SU-DHL-6 (cell line): ENCODE measurements at regions not wholly inside any gene's neighbourhood (a gene's known extent, or its start where the extent isn't known, plus 50 kb on each side); places are given as distances from the start of the nearest gene placed in this dataset.

Source experiments
- H2AFZ ChIP-seq: fragments of 200-600 bp; sonication (generic); 2 replicates; pipeline ENCODE4 v1.6.1; 2014; ENCODE audit warnings: low read depth, mild to moderate bottlenecking, moderate library complexity, mixed read lengths, antibody characterized with exemption, low read length; ENCODE audit not compliant: severe bottlenecking
- H3F3A ChIP-seq: fragments of 200-600 bp; shearing (Covaris generic); 2 replicates; pipeline ENCODE4 v1.6.0; 2016; ENCODE audit warnings: antibody characterized with exemption, mild to moderate bottlenecking; ENCODE audit not compliant: insufficient read depth
- H3K27ac ChIP-seq: fragments of 200-600 bp; sonication (generic); 2 replicates; pipeline ENCODE4 v1.5.1; 2016; ENCODE audit warnings: low read depth, mild to moderate bottlenecking, low read length, moderate library complexity, mixed read lengths
- H3K27me3 ChIP-seq: fragments of 200-600 bp; sonication (generic), shearing (Covaris generic); 2 replicates; pipeline ENCODE4 v1.6.0; 2014; ENCODE audit warnings: mild to moderate bottlenecking, low read length
- H3K36me3 ChIP-seq: fragments of 200-600 bp; sonication (generic); 2 replicates; pipeline ENCODE4 v1.6.1; 2014; ENCODE audit warnings: mild to moderate bottlenecking, low read length, mixed read lengths
- H3K4me2 ChIP-seq: fragments of 300-600, 200-600 bp; shearing (Covaris generic), sonication (generic); 2 replicates; pipeline ENCODE4 v1.6.0; 2014; ENCODE audit warnings: low read length, low read depth, mild to moderate bottlenecking; ENCODE audit not compliant: poor library complexity, severe bottlenecking
- H3K4me3 ChIP-seq: fragments of 200-600 bp; sonication (generic); 2 replicates; pipeline ENCODE4 v1.5.1; 2014; ENCODE audit warnings: antibody characterized with exemption, low read length, mild to moderate bottlenecking, mixed read lengths; ENCODE audit not compliant: insufficient read depth, poor library complexity, severe bottlenecking
- H3K79me2 ChIP-seq: fragments of 200-600 bp; sonication (generic); 2 replicates; pipeline ENCODE4 v1.6.1; 2014; ENCODE audit warnings: mild to moderate bottlenecking, low read length, moderate library complexity; ENCODE audit not compliant: insufficient read depth
- H3K9ac ChIP-seq: fragments of 200-600 bp; sonication (generic); 2 replicates; pipeline ENCODE4 v1.7.0; 2014; ENCODE audit warnings: mild to moderate bottlenecking, low read length
- H3K9me2 ChIP-seq: fragments of 200-600 bp; sonication (generic); replicated peaks from 2 replicates; pipeline ENCODE4 v1.6.1; 2014; ENCODE audit warnings: low read length; ENCODE audit not compliant: insufficient read depth
- H3K9me3 ChIP-seq: fragments of 200-600 bp; sonication (generic); 2 replicates; pipeline ENCODE4 v1.6.1; 2014; ENCODE audit warnings: low read length, mixed read lengths; ENCODE audit not compliant: insufficient read depth
- H4K20me1 ChIP-seq: fragments of 200-600 bp; sonication (generic); 2 replicates; pipeline ENCODE4 v1.6.1; 2014; ENCODE audit warnings: low read depth, mild to moderate bottlenecking, antibody characterized with exemption, low read length, moderate library complexity, mixed read lengths
- CTCF ChIP-seq: fragments of 200-600 bp; sonication (generic); IDR thresholded peaks from one replicate; pipeline ENCODE4 v1.5.1; 2017; ENCODE audit warnings: antibody characterized with exemption, mild to moderate bottlenecking, low read length, moderate library complexity; ENCODE audit not compliant: insufficient read depth, poor library complexity, severe bottlenecking
- EZH2phosphoT487 ChIP-seq: fragments of 200-600 bp; sonication (generic), shearing (Covaris generic); conservative IDR thresholded peaks from 2 replicates; pipeline ENCODE4 v1.6.1; 2018; ENCODE audit warnings: mild to moderate bottlenecking, antibody characterized with exemption, low read length, moderate library complexity, mixed read lengths

- H3K9ac ChIP-seq: no peak overlapping the region
- H3K36me3 ChIP-seq: no peaks in the 10 kb centered on the region
- H3F3A ChIP-seq: no peaks in the 10 kb centered on the region
- no peaks in the 10 kb centered on the region for H3K9me2 ChIP-seq
- H3K79me2 ChIP-seq: no peaks in the 10 kb centered on the region
- no peak overlapping the region for H3K27ac ChIP-seq
- H3K9me3 ChIP-seq: no peaks in the 10 kb centered on the region
- H3K4me3 ChIP-seq: no peak overlapping the region
- H3K27me3 ChIP-seq: no peaks in the 10 kb centered on the region
- no peak overlapping the region for H2AFZ ChIP-seq
- H3K4me2 ChIP-seq: no peak overlapping the region
- TF ChIP-seq EZH2phosphoT487: no peak
- TF ChIP-seq CTCF: no peak
- H4K20me1 ChIP-seq: no peaks in the 10 kb centered on the region
Observed at GRCh38 chr1:191343816-191344215, 814.4 kb upstream of the RGS18 start.

DNA sequence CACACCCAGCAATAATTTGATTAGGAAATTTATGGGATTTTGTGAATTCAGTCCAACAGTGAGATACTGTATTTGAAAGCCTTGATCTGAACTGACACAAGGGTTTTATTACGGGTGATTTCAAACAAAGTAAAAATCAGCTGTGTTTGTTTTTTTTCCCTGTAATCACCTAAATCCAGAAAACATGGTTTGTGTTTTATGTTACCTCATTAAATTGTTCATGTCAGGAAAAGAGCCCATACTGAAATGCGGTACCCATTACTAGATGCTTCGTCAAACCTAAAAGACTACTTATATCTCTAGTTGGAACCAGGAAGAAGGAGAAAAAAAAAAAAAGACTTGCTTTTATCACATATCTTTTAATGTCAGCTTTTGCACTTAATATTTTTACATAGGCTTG lies 811.9 kb upstream of the RGS18 start:
- Histone ChIP-seq H3K27me3 (no peaks in the 10 kb centered on the region), H3K9ac (no peak overlapping the region), H2AFZ (no peak overlapping the region), H3K4me3 (no peak overlapping the region), H3K27ac (no peak overlapping the region), H3K36me3 (no peaks in the 10 kb centered on the region), H4K20me1 (no peaks in the 10 kb centered on the region), H3K4me2 (no peak overlapping the region), H3F3A (0 out of 2 replicates have a peak, but pooled peaks cover 4% of the 10 kb centered on the region), H3K9me3 (no peaks in the 10 kb centered on the region), H3K9me2 (no peaks in the 10 kb centered on the region), H3K79me2 (no peaks in the 10 kb centered on the region)
- TF ChIP-seq EZH2phosphoT487 (no peak), CTCF (no peak)

GRCh38 chr1:191348328-191348727 lies 809.9 kb upstream of the RGS18 start:
- H2AFZ ChIP-seq: peak overlapping the region; percentile 27

More at GRCh38 chr1:191348328-191348727, 809.9 kb upstream of the RGS18 start:
- H3K4me3 ChIP-seq: no peak overlapping the region
- no peaks in the 10 kb centered on the region for H3K9me2 ChIP-seq
- no peaks in the 10 kb centered on the region for H3K36me3 ChIP-seq
- no peaks in the 10 kb centered on the region for H4K20me1 ChIP-seq
- no peaks in the 10 kb centered on the region for H3K9me3 ChIP-seq
- H3K27me3 ChIP-seq: no peaks in the 10 kb centered on the region
- TF ChIP-seq CTCF (no peak), EZH2phosphoT487 (no peak)
- H3F3A ChIP-seq: 0 out of 2 replicates have a peak, but pooled peaks cover 4% of the 10 kb centered on the region
- H3K79me2 ChIP-seq: no peaks in the 10 kb centered on the region
- H3K27ac ChIP-seq: no peak overlapping the region
- H3K9ac ChIP-seq: no peak overlapping the region
- H3K4me2 ChIP-seq: no peak overlapping the region
